NCI-H774 (cell line): ENCODE measurements at regions not wholly inside any gene's neighbourhood (a gene's known extent, or its start where the extent isn't known, plus 50 kb on each side); places are given as distances from the start of the nearest gene placed in this dataset.

Source experiments
- DNase-seq: peaks from one replicate; lab custom pipeline; 2025; lab: John Stamatoyannopoulos, UW

- no peak for DNase-seq
These were observed 53.5 kb upstream of the TIPARP start for GRCh38 chr3:156620901-156621300.

- DNase-seq = peak; percentile 87
These were observed 54.1 kb upstream of the TIPARP start for GRCh38 chr3:156620260-156620659.

GRCh38 chr3:156619376-156619775 is 55.0 kb upstream of the TIPARP start:
- DNase-seq = no peak

GRCh38 chr3:156617781-156618180 is 56.6 kb upstream of the TIPARP start:
- DNase-seq = no peak

- DNase-seq = no peak
These were observed 57.2 kb upstream of the TIPARP start for GRCh38 chr3:156617145-156617544.

GRCh38 chr3:156615592-156616173 is 58.7 kb upstream of the TIPARP start:
- DNase-seq = no peak

- peak; percentile 29 for DNase-seq
These were observed 59.5 kb upstream of the TIPARP start for GRCh38 chr3:156614642-156615511.

- DNase-seq = no peak
These were observed 58.0 kb upstream of the SSR3 start for GRCh38 chr3:156612903-156613302.

GRCh38 chr3:156611870-156612494 is 57.1 kb upstream of the SSR3 start:
- no peak for DNase-seq

GRCh38 chr3:156610154-156610553 is 55.2 kb upstream of the SSR3 start:
- DNase-seq = no peak

GRCh38 chr3:156609546-156609945 is 54.6 kb upstream of the SSR3 start:
- DNase-seq = no peak

- DNase-seq = no peak
These were observed 53.9 kb upstream of the SSR3 start for GRCh38 chr3:156608601-156609514.

- no peak for DNase-seq
These were observed 51.8 kb upstream of the SSR3 start for GRCh38 chr3:156606729-156607128.

GRCh38 chr3:156605686-156606605 is 51.0 kb upstream of the SSR3 start:
- no peak for DNase-seq

- DNase-seq = no peak
These were observed 49.8 kb upstream of the SSR3 start for GRCh38 chr3:156604642-156605144.
